GM12892 (cell line): ENCODE measurements at regions not wholly inside any gene's neighbourhood (a gene's known extent, or its start where the extent isn't known, plus 50 kb on each side); places are given as distances from the start of the nearest gene placed in this dataset.

Experiments
- POLR2A ChIP-seq: IDR thresholded peaks from 2 replicates; pipeline ENCODE4 v1.6.1; 2011; ENCODE audit warnings: low read depth, low read length, control low read depth
- POLR2AphosphoS5 ChIP-seq: IDR thresholded peaks from 2 replicates; pipeline ENCODE4 v1.6.1; 2011; ENCODE audit warnings: low read depth, low read length, control low read depth

GRCh38 chr3:5057857-5058324 is 64.2 kb upstream of the ARL8B start:
- no peak for TF ChIP-seq POLR2A
- TF ChIP-seq POLR2AphosphoS5: no peak
